Tibial nerve (tissue), 3 donors: ENCODE measurements at regions not wholly inside any gene's neighbourhood (a gene's known extent, or its start where the extent isn't known, plus 50 kb on each side); places are given as distances from the start of the nearest gene placed in this dataset.

Experiments
- POLR2A ChIP-seq, 2 donors: fragments of 450-650 bp; IDR thresholded peaks; one replicate each; pipeline ENCODE4 v1.6.1; 2017; ENCODE audit warnings: antibody characterized with exemption in 2 of 2, mild to moderate bottlenecking in 2 of 2, moderate library complexity in 2 of 2
- TF ChIP-seq, protein P1 (sequence below), 5 experiments: fragments of 200-600 bp in 3 of 5; fragments of 450-650 bp in 2 of 5; sonication (generic) in 3 of 5; IDR thresholded peaks; one replicate each; pipeline ENCODE4 v1.5.1; 2016 to 2019; ENCODE audit warnings: antibody characterized with exemption in 5 of 5, mild to moderate bottlenecking in 3 of 5, moderate library complexity in 2 of 5

DNA sequence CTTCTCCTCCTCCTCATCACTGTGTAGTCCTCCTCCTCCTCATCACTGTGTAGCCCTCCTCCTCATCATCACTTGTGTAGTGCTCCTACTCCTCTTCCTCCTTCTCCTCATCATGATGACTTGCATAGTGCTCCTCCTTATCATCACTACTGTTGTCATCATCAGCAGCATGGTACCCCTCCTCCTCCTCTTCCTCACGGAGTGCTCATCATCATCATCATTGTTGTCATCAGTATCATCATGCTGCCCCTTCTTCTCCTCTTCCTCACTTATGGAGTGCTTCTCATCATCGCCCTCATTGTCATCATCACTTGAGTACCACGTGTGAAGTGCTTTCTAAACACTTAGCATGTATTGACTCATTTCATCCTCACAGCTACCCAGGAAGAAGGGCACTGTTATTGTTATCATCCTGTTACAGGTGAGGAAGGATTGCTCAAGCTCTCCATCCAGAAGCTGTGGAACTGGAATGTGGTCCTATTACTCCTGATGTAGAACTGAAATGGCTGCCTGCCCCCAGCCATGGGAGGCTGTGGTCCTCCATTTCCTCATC, 122.8 kb upstream of the SHH start:
- TF ChIP-seq, protein P1, sequence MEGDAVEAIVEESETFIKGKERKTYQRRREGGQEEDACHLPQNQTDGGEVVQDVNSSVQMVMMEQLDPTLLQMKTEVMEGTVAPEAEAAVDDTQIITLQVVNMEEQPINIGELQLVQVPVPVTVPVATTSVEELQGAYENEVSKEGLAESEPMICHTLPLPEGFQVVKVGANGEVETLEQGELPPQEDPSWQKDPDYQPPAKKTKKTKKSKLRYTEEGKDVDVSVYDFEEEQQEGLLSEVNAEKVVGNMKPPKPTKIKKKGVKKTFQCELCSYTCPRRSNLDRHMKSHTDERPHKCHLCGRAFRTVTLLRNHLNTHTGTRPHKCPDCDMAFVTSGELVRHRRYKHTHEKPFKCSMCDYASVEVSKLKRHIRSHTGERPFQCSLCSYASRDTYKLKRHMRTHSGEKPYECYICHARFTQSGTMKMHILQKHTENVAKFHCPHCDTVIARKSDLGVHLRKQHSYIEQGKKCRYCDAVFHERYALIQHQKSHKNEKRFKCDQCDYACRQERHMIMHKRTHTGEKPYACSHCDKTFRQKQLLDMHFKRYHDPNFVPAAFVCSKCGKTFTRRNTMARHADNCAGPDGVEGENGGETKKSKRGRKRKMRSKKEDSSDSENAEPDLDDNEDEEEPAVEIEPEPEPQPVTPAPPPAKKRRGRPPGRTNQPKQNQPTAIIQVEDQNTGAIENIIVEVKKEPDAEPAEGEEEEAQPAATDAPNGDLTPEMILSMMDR (IDR thresholded peaks at IDR 0.05) = no peak
- TF ChIP-seq POLR2A (IDR thresholded peaks at IDR 0.05) = no peak
